Activated naive CD4-positive, alpha-beta T cell treated with anti-CD3 and anti-CD28 coated beads for 36 hours (primary cell): ENCODE measurements at regions not wholly inside any gene's neighbourhood (a gene's known extent, or its start where the extent isn't known, plus 50 kb on each side); places are given as distances from the start of the nearest gene placed in this dataset.

Experiments used
- CTCF ChIA-PET: fragments of 350-600 bp; sonication (Branson Sonifier 250); formaldehyde crosslinking; loops from one replicate; lab custom pipeline; 2021; ENCODE audit warnings: antibody characterized with exemption; lab: Charles Lee
- DNase-seq: peaks from one replicate; pipeline ENCODE4 v3.0.0-alpha.2; 2020
- H3K27ac Mint-ChIP-seq: one replicate; pipeline ENCODE4 v1.8.0; 2021; ENCODE audit warnings: mild to moderate bottlenecking, mixed read lengths
- H3K27me3 Mint-ChIP-seq: one replicate; pipeline ENCODE4 v1.8.0; 2021; ENCODE audit warnings: low read depth, mixed read lengths
- H3K36me3 Mint-ChIP-seq: one replicate; pipeline ENCODE4 v1.8.0; 2021; ENCODE audit warnings: low read depth, mixed read lengths
- H3K4me1 Mint-ChIP-seq: one replicate; pipeline ENCODE4 v1.8.0; 2021; ENCODE audit warnings: low read depth, mixed read lengths
- H3K4me3 Mint-ChIP-seq: one replicate; pipeline ENCODE4 v1.8.0; 2021; ENCODE audit warnings: mild to moderate bottlenecking, moderate library complexity, mixed read lengths
- H3K9me3 Mint-ChIP-seq: one replicate; pipeline ENCODE4 v1.8.0; 2021; ENCODE audit warnings: mixed read lengths
- intact Hi-C: fragments of 100-400 bp; cut with micrococcal nuclease; formaldehyde crosslinking; loops from one replicate; pipeline ENCODE4 v1.15.1; 2023

GRCh38 chr9:107650995-107651394, 161.4 kb upstream of the KLF4 start:
- no peak for DNase-seq
- Mint-ChIP-seq H3K27me3 (no peaks in the 10 kb centered on the region), H3K36me3 (no peaks in the 10 kb centered on the region), H3K9me3 (no peaks in the 10 kb centered on the region), H3K4me3 (no peak overlapping the region), H3K27ac (no peak overlapping the region), H3K4me1 (no peaks in the 10 kb centered on the region)
- CTCF ChIA-PET, result interaction anchor here (0.7 kb wide), 1 partner anchor 46 kb away, joined by 3 read pairs; no protein-coding TSS in a partner anchor
- intact Hi-C loops, result no loop called here

GRCh38 chr9:107650321-107650720, 160.8 kb upstream of the KLF4 start:
- Mint-ChIP-seq H3K27ac (no peak overlapping the region), H3K36me3 (no peaks in the 10 kb centered on the region), H3K27me3 (no peaks in the 10 kb centered on the region), H3K4me3 (no peak overlapping the region), H3K9me3 (no peaks in the 10 kb centered on the region), H3K4me1 (no peaks in the 10 kb centered on the region)
- DNase-seq, result no peak
- intact Hi-C loops, result no loop called here
- CTCF ChIA-PET, result no interaction called here

GRCh38 chr9:107648153-107648715, 158.7 kb upstream of the KLF4 start:
- H3K27me3 Mint-ChIP-seq, result no peaks in the 10 kb centered on the region
- no peak for DNase-seq
- no peaks in the 10 kb centered on the region for H3K9me3 Mint-ChIP-seq
- H3K4me1 Mint-ChIP-seq, result no peaks in the 10 kb centered on the region
- H3K36me3 Mint-ChIP-seq, result no peaks in the 10 kb centered on the region
- intact Hi-C loops, result no loop called here
- no peak overlapping the region for H3K27ac Mint-ChIP-seq
- CTCF ChIA-PET, result no interaction called here
- H3K4me3 Mint-ChIP-seq, result no peak overlapping the region

GRCh38 chr9:107647611-107648010, 158.0 kb upstream of the KLF4 start:
- intact Hi-C loops, result no loop called here
- Mint-ChIP-seq H3K4me1 (no peaks in the 10 kb centered on the region), H3K4me3 (no peak overlapping the region), H3K36me3 (no peaks in the 10 kb centered on the region), H3K27me3 (peaks cover 4% of the 10 kb centered on the region), H3K27ac (no peak overlapping the region), H3K9me3 (no peaks in the 10 kb centered on the region)
- no peak for DNase-seq
- CTCF ChIA-PET, result no interaction called here

- CTCF ChIA-PET, result no interaction called here
- H3K27me3 Mint-ChIP-seq, result peaks cover 6% of the 10 kb centered on the region
- H3K9me3 Mint-ChIP-seq, result no peaks in the 10 kb centered on the region
- H3K27ac Mint-ChIP-seq, result no peak overlapping the region
- intact Hi-C loops, result no loop called here
- H3K36me3 Mint-ChIP-seq, result no peaks in the 10 kb centered on the region
- no peak for DNase-seq
- H3K4me3 Mint-ChIP-seq, result no peak overlapping the region
- no peaks in the 10 kb centered on the region for H3K4me1 Mint-ChIP-seq
Observed at GRCh38 chr9:107647141-107647540, 157.6 kb upstream of the KLF4 start.

GRCh38 chr9:107645464-107645833, 155.9 kb upstream of the KLF4 start:
- Mint-ChIP-seq H3K36me3 (no peaks in the 10 kb centered on the region), H3K27me3 (peaks cover 12% of the 10 kb centered on the region), H3K27ac (no peak overlapping the region), H3K4me3 (no peak overlapping the region), H3K9me3 (no peaks in the 10 kb centered on the region), H3K4me1 (no peaks in the 10 kb centered on the region)
- intact Hi-C loops, result no loop called here
- no peak for DNase-seq
- CTCF ChIA-PET, result no interaction called here

GRCh38 chr9:107644733-107645463, 155.3 kb upstream of the KLF4 start:
- Mint-ChIP-seq H3K4me1 (no peaks in the 10 kb centered on the region), H3K4me3 (no peak overlapping the region), H3K36me3 (no peaks in the 10 kb centered on the region), H3K9me3 (no peaks in the 10 kb centered on the region), H3K27me3 (peaks cover 16% of the 10 kb centered on the region), H3K27ac (no peak overlapping the region)
- no peak for DNase-seq
- CTCF ChIA-PET, result no interaction called here
- intact Hi-C loops, result no loop called here

GRCh38 chr9:107639426-107639825, 149.9 kb upstream of the KLF4 start:
- Mint-ChIP-seq H3K9me3 (no peaks in the 10 kb centered on the region), H3K4me3 (no peak overlapping the region), H3K36me3 (no peaks in the 10 kb centered on the region), H3K27me3 (peaks cover 42% of the 10 kb centered on the region), H3K27ac (no peak overlapping the region), H3K4me1 (peaks cover 8% of the 10 kb centered on the region)
- CTCF ChIA-PET, result interaction anchor here (0.6 kb wide), 1 partner anchor 817 kb away, joined by 5 read pairs; no protein-coding TSS in a partner anchor
- no peak for DNase-seq
- intact Hi-C loops, result no loop called here

- H3K27ac Mint-ChIP-seq, result no peak overlapping the region
- H3K36me3 Mint-ChIP-seq, result no peaks in the 10 kb centered on the region
- intact Hi-C loops, result no loop called here
- DNase-seq, result peak; percentile 5
- no peaks in the 10 kb centered on the region for H3K9me3 Mint-ChIP-seq
- CTCF ChIA-PET, result interaction anchor here (0.6 kb wide), 1 partner anchor 818 kb away, joined by 5 read pairs; no protein-coding TSS in a partner anchor
- H3K4me3 Mint-ChIP-seq, result peak overlapping the region; percentile 13
- H3K4me1 Mint-ChIP-seq, result peaks cover 8% of the 10 kb centered on the region
- H3K27me3 Mint-ChIP-seq, result peaks cover 42% of the 10 kb centered on the region
Observed at GRCh38 chr9:107638521-107639310, 149.1 kb upstream of the KLF4 start.

- Mint-ChIP-seq H3K4me3 (peak overlapping the region; percentile 13), H3K36me3 (no peaks in the 10 kb centered on the region), H3K9me3 (no peaks in the 10 kb centered on the region), H3K4me1 (peaks cover 8% of the 10 kb centered on the region), H3K27me3 (peaks cover 38% of the 10 kb centered on the region), H3K27ac (no peak overlapping the region)
- intact Hi-C loops, result no loop called here
- DNase-seq, result peak; percentile 11
- CTCF ChIA-PET, result no interaction called here
Observed at GRCh38 chr9:107637421-107638420, 148.2 kb upstream of the KLF4 start.

- intact Hi-C loops, result no loop called here
- Mint-ChIP-seq H3K36me3 (no peaks in the 10 kb centered on the region), H3K27ac (no peak overlapping the region), H3K9me3 (no peaks in the 10 kb centered on the region), H3K4me1 (peaks cover 8% of the 10 kb centered on the region), H3K4me3 (no peak overlapping the region), H3K27me3 (peaks cover 38% of the 10 kb centered on the region)
- no peak for DNase-seq
- CTCF ChIA-PET, result no interaction called here
Observed at GRCh38 chr9:107636571-107637381, 147.2 kb upstream of the KLF4 start.
